SK-N-SH (cell line): ENCODE measurements at regions not wholly inside any gene's neighbourhood (a gene's known extent, or its start where the extent isn't known, plus 50 kb on each side); places are given as distances from the start of the nearest gene placed in this dataset.

Experiments used
- CTCF ChIP-seq: fragments of 200-600 bp; sonication (generic); IDR thresholded peaks from 2 replicates; pipeline ENCODE4 v1.6.1; 2017; ENCODE audit warnings: antibody characterized with exemption, mild to moderate bottlenecking, moderate library complexity
- EP300 ChIP-seq, 2 experiments: IDR thresholded peaks; 2 replicates each; pipeline versions ENCODE4 v1.4.0 to v1.6.1; 2012; ENCODE audit warnings: borderline replicate concordance in 1 of 2, low read depth in 1 of 2, low read length in 1 of 2
- POLR2AphosphoS5 ChIP-seq: IDR thresholded peaks from 2 replicates; pipeline ENCODE4 v1.6.1; 2012; ENCODE audit warnings: low read depth, low read length
- REST ChIP-seq: IDR thresholded peaks from 2 replicates; pipeline ENCODE4 v1.6.1; 2012; ENCODE audit warnings: mild to moderate bottlenecking, low read depth, low read length, moderate library complexity
- RFX5 ChIP-seq: IDR thresholded peaks from 2 replicates; pipeline ENCODE4 v1.6.1; 2012; ENCODE audit warnings: mild to moderate bottlenecking, improper control_type of control experiment, low read length
- SIN3A ChIP-seq: IDR thresholded peaks from 2 replicates; pipeline ENCODE4 v1.6.1; 2012; ENCODE audit warnings: low read depth, mild to moderate bottlenecking, low read length, moderate library complexity, borderline replicate concordance
- TAF1 ChIP-seq: IDR thresholded peaks from 2 replicates; pipeline ENCODE4 v1.6.1; 2012; ENCODE audit warnings: low read depth, mild to moderate bottlenecking, low read length, moderate library complexity, borderline replicate concordance
- TEAD4 ChIP-seq: IDR thresholded peaks from 2 replicates; pipeline ENCODE4 v1.4.0; 2012; ENCODE audit warnings: mild to moderate bottlenecking, borderline replicate concordance; ENCODE audit not compliant: insufficient read depth

GRCh38 chr6:76770281-76770680, 693.0 kb downstream of the HTR1B start:
- no peak for TF ChIP-seq TAF1
- no peak for TF ChIP-seq REST
- TF ChIP-seq CTCF, result no peak
- no peak for TF ChIP-seq POLR2AphosphoS5
- no peak for TF ChIP-seq TEAD4
- no peak for TF ChIP-seq RFX5
- TF ChIP-seq SIN3A, result no peak
- TF ChIP-seq EP300 (IDR thresholded peaks at IDR 0.05; ENCODE audit: borderline replicate concordance in 1 of 2, low read depth in 1 of 2, low read length in 1 of 2), result no peak
